ENCODE measurements at regions not wholly inside any gene's neighbourhood (a gene's known extent, or its start where the extent isn't known, plus 50 kb on each side); places are given as distances from the start of the nearest gene placed in this dataset.

DNA sequence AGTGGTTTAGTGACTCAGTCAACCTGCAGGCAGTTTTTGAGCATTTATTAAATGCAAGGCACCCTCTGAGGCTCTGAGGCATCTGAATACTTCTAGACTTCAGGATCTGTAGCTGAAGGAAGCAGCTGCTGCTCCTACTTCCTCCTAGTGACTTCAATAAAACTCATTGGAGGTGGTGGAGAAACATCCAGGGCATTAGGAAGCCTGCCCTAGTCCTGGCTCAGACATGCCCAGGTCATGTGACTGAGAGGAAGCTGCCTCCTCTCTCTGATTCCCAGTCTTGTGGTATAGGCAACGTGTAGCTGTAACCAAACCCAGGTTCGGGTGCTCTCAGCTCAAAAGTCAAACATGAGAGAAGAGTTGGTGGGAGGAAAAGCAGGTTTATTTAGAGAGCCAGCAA, 287.2 kb upstream of the GYPC start:
- peaks cover 58% of the 10 kb centered on the region for H3K36me3 Mint-ChIP-seq
- ATAC-seq (no peak), DNase-seq (ENCODE audit: low spot score) (no peak)
- POLR2A ChIA-PET = no interaction called here
- no peak overlapping the region for H3K4me3 Mint-ChIP-seq
- peaks cover 79% of the 10 kb centered on the region for H3K9me3 Mint-ChIP-seq
- no peak overlapping the region for H3K27ac Mint-ChIP-seq
- TF ChIP-seq USF2 (CRISPR knock-in tag; IDR thresholded peaks at IDR 0.05) = peak; percentile 33; the same call in 1 of the 2 replicates
- no peak for TF ChIP-seq KAT7 (CRISPR knock-in tag; IDR thresholded peaks at IDR 0.05; ENCODE audit: borderline replicate concordance)
- no peaks in the 10 kb centered on the region for H3K4me1 Mint-ChIP-seq
- CTCF ChIA-PET = no interaction called here
- H3K27me3 Mint-ChIP-seq (ENCODE audit: low read depth) = peaks cover 7% of the 10 kb centered on the region

DNA sequence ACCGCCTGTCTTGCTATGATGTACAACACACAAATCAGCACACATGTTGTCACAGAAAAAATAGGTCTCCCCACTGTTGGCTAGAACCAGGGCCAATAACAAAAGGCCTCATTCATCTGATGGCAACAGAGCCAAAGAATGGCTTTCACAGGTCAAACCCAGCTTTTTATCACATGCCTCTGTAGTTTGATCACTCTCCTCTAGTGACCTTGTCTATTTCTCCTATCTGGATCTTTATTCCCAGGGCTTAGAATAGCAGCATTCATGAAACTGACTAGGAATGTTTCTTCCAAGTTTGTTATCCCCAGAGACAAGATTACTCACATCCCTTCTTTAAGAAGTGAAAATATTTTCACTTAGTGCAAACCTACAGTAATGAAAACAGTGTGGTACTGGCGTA, 285.8 kb upstream of the GYPC start:
- ATAC-seq (no peak), DNase-seq (ENCODE audit: low spot score) (no peak)
- no peak overlapping the region for H3K4me3 Mint-ChIP-seq
- no peaks in the 10 kb centered on the region for H3K4me1 Mint-ChIP-seq
- no peaks in the 10 kb centered on the region; the same call in 1 of the 2 replicates for H3K27me3 Mint-ChIP-seq (ENCODE audit: low read depth)
- peaks cover 77% of the 10 kb centered on the region for H3K9me3 Mint-ChIP-seq
- H3K36me3 Mint-ChIP-seq = peaks cover 58% of the 10 kb centered on the region
- ChIA-PET POLR2A (interaction anchor here (0.6 kb wide), 1 partner anchor 84 kb away, joined by 4 read pairs; no protein-coding TSS in a partner anchor), CTCF (no interaction called here)
- no peak for TF ChIP-seq NFYB (CRISPR knock-in tag; conservative IDR thresholded peaks at IDR 0.05; ENCODE audit: low read depth)
- TF ChIP-seq, protein P1, sequence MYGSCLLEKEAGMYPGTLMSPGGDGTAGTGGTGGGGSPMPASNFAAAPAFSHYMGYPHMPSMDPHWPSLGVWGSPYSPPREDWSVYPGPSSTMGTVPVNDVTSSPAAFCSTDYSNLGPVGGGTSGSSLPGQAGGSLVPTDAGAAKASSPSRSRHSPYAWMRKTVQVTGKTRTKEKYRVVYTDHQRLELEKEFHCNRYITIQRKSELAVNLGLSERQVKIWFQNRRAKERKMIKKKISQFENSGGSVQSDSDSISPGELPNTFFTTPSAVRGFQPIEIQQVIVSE (CRISPR knock-in tag; IDR thresholded peaks at IDR 0.05; ENCODE audit: borderline replicate concordance) = no peak
- no peak for TF ChIP-seq ZBTB21 (CRISPR knock-in tag; IDR thresholded peaks at IDR 0.05; ENCODE audit: borderline replicate concordance)
- no peak for TF ChIP-seq ZNF138 (CRISPR knock-in tag; conservative IDR thresholded peaks at IDR 0.05)
- TF ChIP-seq PRRX2 (CRISPR knock-in tag; IDR thresholded peaks at IDR 0.05) = no peak
- TF ChIP-seq CREB1 (CRISPR knock-in tag; IDR thresholded peaks at IDR 0.05) = no peak
- TF ChIP-seq USF2 (CRISPR knock-in tag; IDR thresholded peaks at IDR 0.05) = no peak
- no peak for TF ChIP-seq NFATC4 (CRISPR knock-in tag; IDR thresholded peaks at IDR 0.05)
- TF ChIP-seq KAT7 (CRISPR knock-in tag; IDR thresholded peaks at IDR 0.05; ENCODE audit: borderline replicate concordance) = no peak
- no peak for TF ChIP-seq FOXP1 (CRISPR knock-in tag; IDR thresholded peaks at IDR 0.05; ENCODE audit: borderline replicate concordance)
- TF ChIP-seq, protein P2, sequence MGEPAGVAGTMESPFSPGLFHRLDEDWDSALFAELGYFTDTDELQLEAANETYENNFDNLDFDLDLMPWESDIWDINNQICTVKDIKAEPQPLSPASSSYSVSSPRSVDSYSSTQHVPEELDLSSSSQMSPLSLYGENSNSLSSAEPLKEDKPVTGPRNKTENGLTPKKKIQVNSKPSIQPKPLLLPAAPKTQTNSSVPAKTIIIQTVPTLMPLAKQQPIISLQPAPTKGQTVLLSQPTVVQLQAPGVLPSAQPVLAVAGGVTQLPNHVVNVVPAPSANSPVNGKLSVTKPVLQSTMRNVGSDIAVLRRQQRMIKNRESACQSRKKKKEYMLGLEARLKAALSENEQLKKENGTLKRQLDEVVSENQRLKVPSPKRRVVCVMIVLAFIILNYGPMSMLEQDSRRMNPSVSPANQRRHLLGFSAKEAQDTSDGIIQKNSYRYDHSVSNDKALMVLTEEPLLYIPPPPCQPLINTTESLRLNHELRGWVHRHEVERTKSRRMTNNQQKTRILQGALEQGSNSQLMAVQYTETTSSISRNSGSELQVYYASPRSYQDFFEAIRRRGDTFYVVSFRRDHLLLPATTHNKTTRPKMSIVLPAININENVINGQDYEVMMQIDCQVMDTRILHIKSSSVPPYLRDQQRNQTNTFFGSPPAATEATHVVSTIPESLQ (CRISPR knock-in tag; IDR thresholded peaks at IDR 0.05) = no peak
- TF ChIP-seq IRF1 (CRISPR knock-in tag; IDR thresholded peaks at IDR 0.05) = no peak
- TF ChIP-seq NR3C1 (CRISPR knock-in tag; conservative IDR thresholded peaks at IDR 0.05; ENCODE audit: low read depth) = no peak
- H3K27ac Mint-ChIP-seq = no peak overlapping the region

- H3K27me3 Mint-ChIP-seq (ENCODE audit: low read depth) = no peaks in the 10 kb centered on the region; the same call in none of the 2 replicates
- DNase-seq (ENCODE audit: low spot score) (no peak), ATAC-seq (no peak)
- ChIA-PET CTCF (no interaction called here), POLR2A (no interaction called here)
- TF ChIP-seq ETV6 (CRISPR knock-in tag; IDR thresholded peaks at IDR 0.05) (no peak), CBFB (CRISPR knock-in tag; IDR thresholded peaks at IDR 0.05; ENCODE audit: low read depth) (no peak), USF1 (CRISPR knock-in tag; IDR thresholded peaks at IDR 0.05) (no peak), RORB (CRISPR knock-in tag; IDR thresholded peaks at IDR 0.05) (no peak), ZNF138 (CRISPR knock-in tag; conservative IDR thresholded peaks at IDR 0.05) (no peak), NR3C1 (CRISPR knock-in tag; conservative IDR thresholded peaks at IDR 0.05; ENCODE audit: low read depth) (no peak), ZNF219 (CRISPR knock-in tag; IDR thresholded peaks at IDR 0.05; ENCODE audit: borderline replicate concordance) (no peak)
- TF ChIP-seq, protein P3, sequence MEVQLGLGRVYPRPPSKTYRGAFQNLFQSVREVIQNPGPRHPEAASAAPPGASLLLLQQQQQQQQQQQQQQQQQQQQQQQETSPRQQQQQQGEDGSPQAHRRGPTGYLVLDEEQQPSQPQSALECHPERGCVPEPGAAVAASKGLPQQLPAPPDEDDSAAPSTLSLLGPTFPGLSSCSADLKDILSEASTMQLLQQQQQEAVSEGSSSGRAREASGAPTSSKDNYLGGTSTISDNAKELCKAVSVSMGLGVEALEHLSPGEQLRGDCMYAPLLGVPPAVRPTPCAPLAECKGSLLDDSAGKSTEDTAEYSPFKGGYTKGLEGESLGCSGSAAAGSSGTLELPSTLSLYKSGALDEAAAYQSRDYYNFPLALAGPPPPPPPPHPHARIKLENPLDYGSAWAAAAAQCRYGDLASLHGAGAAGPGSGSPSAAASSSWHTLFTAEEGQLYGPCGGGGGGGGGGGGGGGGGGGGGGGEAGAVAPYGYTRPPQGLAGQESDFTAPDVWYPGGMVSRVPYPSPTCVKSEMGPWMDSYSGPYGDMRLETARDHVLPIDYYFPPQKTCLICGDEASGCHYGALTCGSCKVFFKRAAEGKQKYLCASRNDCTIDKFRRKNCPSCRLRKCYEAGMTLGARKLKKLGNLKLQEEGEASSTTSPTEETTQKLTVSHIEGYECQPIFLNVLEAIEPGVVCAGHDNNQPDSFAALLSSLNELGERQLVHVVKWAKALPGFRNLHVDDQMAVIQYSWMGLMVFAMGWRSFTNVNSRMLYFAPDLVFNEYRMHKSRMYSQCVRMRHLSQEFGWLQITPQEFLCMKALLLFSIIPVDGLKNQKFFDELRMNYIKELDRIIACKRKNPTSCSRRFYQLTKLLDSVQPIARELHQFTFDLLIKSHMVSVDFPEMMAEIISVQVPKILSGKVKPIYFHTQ (CRISPR knock-in tag; IDR thresholded peaks at IDR 0.05) = no peak
- H3K27ac Mint-ChIP-seq = no peak overlapping the region
- H3K9me3 Mint-ChIP-seq = peaks cover 81% of the 10 kb centered on the region
- peaks cover 58% of the 10 kb centered on the region for H3K36me3 Mint-ChIP-seq
- no peak overlapping the region for H3K4me3 Mint-ChIP-seq
- no peaks in the 10 kb centered on the region for H3K4me1 Mint-ChIP-seq
Measured at GRCh38 chr2:126372406-126372805, 283.6 kb upstream of the GYPC start.

Measured in WTC11 (cell line).